GM12878 (cell line): ENCODE measurements at regions not wholly inside any gene's neighbourhood (a gene's known extent, or its start where the extent isn't known, plus 50 kb on each side); places are given as distances from the start of the nearest gene placed in this dataset.

Source experiments
- ATAC-seq: fragments of 200-7000 bp; cut with Tn5 transposase; 3 replicates; pipeline ENCODE4 v1.9.1; 2020; ENCODE audit warnings: mild to moderate bottlenecking, moderate library complexity
- BruUV-seq: library from RNA; stranded (reverse); fragments of 400-500 nt; replicated peaks from 2 replicates; lab custom pipeline; 2021; lab: Mats Ljungman, UMichigan
- CTCF ChIA-PET: fragments of 300-600 bp; sonication (Branson Sonifier 250); formaldehyde crosslinking; extraction: SDS; loops from one replicate; lab custom pipeline; 2021; ENCODE audit warnings: inconsistent platforms; lab: Yijun Ruan, JAX
- POLR2A ChIA-PET: fragments of 350-600 bp; formaldehyde crosslinking; extraction: SDS; loops from one replicate; lab custom pipeline; 2021; ENCODE audit warnings: inconsistent platforms; lab: Charles Lee
- RAD21 ChIA-PET: fragments of 300-600 bp; sonication (Branson Sonifier 250); formaldehyde crosslinking; loops from one replicate; lab custom pipeline; 2023; ENCODE audit warnings: antibody characterized with exemption; ENCODE audit not compliant: unreplicated experiment; lab: Charles Lee
- SMC1A ChIA-PET: fragments of 300-600 bp; sonication (Branson Sonifier 250); formaldehyde crosslinking; loops from one replicate; lab custom pipeline; 2023; ENCODE audit not compliant: unreplicated experiment, uncharacterized antibody; lab: Charles Lee
- DNase-seq: peaks from one replicate; pipeline ENCODE4 v3.0.0-alpha.2; 2011; ENCODE audit warnings: low read depth, low spot score
- FAIRE-seq: peaks from 3 replicates; lab custom pipeline; 2011; peaks lifted over from hg19 to GRCh38; lab: Jason Lieb, UNC
- H2AFZ ChIP-seq: 2 replicates; pipeline ENCODE4 v1.6.0; 2011; ENCODE audit warnings: low read depth, low read length, control low read depth; ENCODE audit not compliant: control insufficient read depth
- H3K27ac ChIP-seq: 2 replicates; pipeline ENCODE4 v1.5.1; 2011; ENCODE audit warnings: control low read depth; ENCODE audit not compliant: control insufficient read depth, insufficient read depth
- H3K27me3 ChIP-seq, 2 experiments: replicated peaks in 1 of 2; 2 replicates each; pipeline versions ENCODE4 v1.6.0 to v1.6.1; 2011; ENCODE audit warnings: low read length in 1 of 2; ENCODE audit not compliant: control insufficient read depth in 2 of 2, insufficient read depth in 2 of 2
- H3K36me3 ChIP-seq, 2 experiments: 2 replicates each; pipeline ENCODE4 v1.5.1; 2011; ENCODE audit warnings: low read length in 1 of 2; ENCODE audit not compliant: control insufficient read depth in 2 of 2, insufficient read depth in 2 of 2
- H3K4me1 ChIP-seq: 2 replicates; pipeline ENCODE4 v1.6.1; 2011; ENCODE audit warnings: mild to moderate bottlenecking, low read length, moderate library complexity, mixed read lengths; ENCODE audit not compliant: control insufficient read depth, insufficient read depth
- H3K4me2 ChIP-seq: 2 replicates; pipeline ENCODE4 v1.6.0; 2011; ENCODE audit warnings: control low read depth; ENCODE audit not compliant: control insufficient read depth, insufficient read depth
- H3K4me3 ChIP-seq: fragments of 200-600 bp; sonication (generic); 2 replicates; pipeline ENCODE4 v1.5.1; 2016
- H3K79me2 ChIP-seq: 2 replicates; pipeline ENCODE4 v1.6.0; 2011; ENCODE audit warnings: low read length; ENCODE audit not compliant: control insufficient read depth, insufficient read depth
- H3K9ac ChIP-seq: 2 replicates; pipeline ENCODE4 v1.8.0; 2011; ENCODE audit warnings: low read length, control low read depth, mixed read lengths; ENCODE audit not compliant: control insufficient read depth, insufficient read depth
- H3K9me3 ChIP-seq: replicated peaks from 3 replicates; pipeline ENCODE4 v1.5.1; 2011; ENCODE audit warnings: mild to moderate bottlenecking, low read length; ENCODE audit not compliant: control insufficient read depth, insufficient read depth
- H4K20me1 ChIP-seq: 2 replicates; pipeline ENCODE4 v1.6.0; 2011; ENCODE audit not compliant: control insufficient read depth, insufficient read depth
- ATF7 ChIP-seq: fragments of 450-650 bp; IDR thresholded peaks from 2 replicates; pipeline ENCODE4 v1.6.1; 2016; ENCODE audit warnings: low read depth, mild to moderate bottlenecking
- CREB1 ChIP-seq: IDR thresholded peaks from 2 replicates; pipeline ENCODE4 v1.6.1; 2012; ENCODE audit warnings: low read depth, mild to moderate bottlenecking, inconsistent platforms
- HDAC2 ChIP-seq: fragments of 200-600 bp; sonication (generic); IDR thresholded peaks from 2 replicates; pipeline ENCODE4 v1.6.1; 2017
- MTA3 ChIP-seq: IDR thresholded peaks from 2 replicates; pipeline ENCODE4 v1.6.1; 2012; ENCODE audit warnings: low read length, inconsistent platforms, borderline replicate concordance
- PML ChIP-seq: IDR thresholded peaks from 2 replicates; pipeline ENCODE4 v1.6.1; 2012; ENCODE audit warnings: low read length, inconsistent platforms
- POLR2AphosphoS5 ChIP-seq: IDR thresholded peaks from 2 replicates; pipeline ENCODE4 v1.6.1; 2011; ENCODE audit warnings: mild to moderate bottlenecking, low read length, inconsistent platforms
- ZSCAN29 ChIP-seq: fragments of 450-650 bp; IDR thresholded peaks from 2 replicates; pipeline ENCODE4 v1.6.1; 2017; ENCODE audit warnings: mild to moderate bottlenecking, moderate library complexity
- WGBS: methylation state at CpG from one replicate; pipeline ENCODE4 v1.1.6; 2016; ENCODE audit warnings: low lambda C conversion rate; ENCODE audit not compliant: insufficient replicate concordance, insufficient coverage; ENCODE audit errors: missing lambda C conversion rate; 5-methylcytosine and 5-hydroxymethylcytosine counted together
- in situ Hi-C: fragments of 300-500 bp; cut with MboI; formaldehyde crosslinking; loops from 9 replicates; pipeline ENCODE4 v1.14.3; 2018; ENCODE audit warnings: mixed read lengths
- intact Hi-C: fragments of 100-400 bp; cut with micrococcal nuclease; formaldehyde crosslinking; loops from one replicate; pipeline ENCODE4 v1.14.2; 2022; ENCODE audit not compliant: unreplicated experiment
- TF ChIP-seq, protein P1 (sequence below): fragments of 450-650 bp; conservative IDR thresholded peaks from 2 replicates; pipeline ENCODE4 v1.6.1; 2017; ENCODE audit warnings: mild to moderate bottlenecking, moderate library complexity
- TF ChIP-seq, protein P2 (sequence below): fragments of 450-650 bp; IDR thresholded peaks from 2 replicates; pipeline ENCODE4 v1.6.1; 2016; ENCODE audit warnings: mild to moderate bottlenecking
- TF ChIP-seq, protein P3 (sequence below): IDR thresholded peaks from 2 replicates; pipeline ENCODE4 v1.6.1; 2012; ENCODE audit warnings: mild to moderate bottlenecking, low read depth, low read length

DNA sequence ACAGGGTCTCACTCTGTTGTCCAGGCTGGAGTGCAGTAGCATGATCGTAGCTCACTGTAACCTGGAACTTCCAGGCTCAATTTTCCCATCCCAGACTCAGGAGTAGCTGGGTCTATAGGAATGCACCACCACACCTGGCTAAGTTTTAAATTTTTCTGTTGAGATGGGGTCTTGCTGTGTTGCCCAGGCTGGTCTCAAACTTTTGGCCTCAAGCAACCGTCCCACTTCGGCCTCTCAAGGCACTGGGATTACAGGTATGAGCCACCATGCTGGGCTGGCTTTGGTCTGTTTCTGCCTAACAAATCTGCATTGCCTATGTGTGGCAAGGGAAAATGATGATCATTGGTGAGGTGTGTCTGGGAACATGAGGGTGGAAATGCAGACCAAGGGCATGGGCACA lies 59.3 kb upstream of the CLMP start (continued):
- TF ChIP-seq, protein P1, sequence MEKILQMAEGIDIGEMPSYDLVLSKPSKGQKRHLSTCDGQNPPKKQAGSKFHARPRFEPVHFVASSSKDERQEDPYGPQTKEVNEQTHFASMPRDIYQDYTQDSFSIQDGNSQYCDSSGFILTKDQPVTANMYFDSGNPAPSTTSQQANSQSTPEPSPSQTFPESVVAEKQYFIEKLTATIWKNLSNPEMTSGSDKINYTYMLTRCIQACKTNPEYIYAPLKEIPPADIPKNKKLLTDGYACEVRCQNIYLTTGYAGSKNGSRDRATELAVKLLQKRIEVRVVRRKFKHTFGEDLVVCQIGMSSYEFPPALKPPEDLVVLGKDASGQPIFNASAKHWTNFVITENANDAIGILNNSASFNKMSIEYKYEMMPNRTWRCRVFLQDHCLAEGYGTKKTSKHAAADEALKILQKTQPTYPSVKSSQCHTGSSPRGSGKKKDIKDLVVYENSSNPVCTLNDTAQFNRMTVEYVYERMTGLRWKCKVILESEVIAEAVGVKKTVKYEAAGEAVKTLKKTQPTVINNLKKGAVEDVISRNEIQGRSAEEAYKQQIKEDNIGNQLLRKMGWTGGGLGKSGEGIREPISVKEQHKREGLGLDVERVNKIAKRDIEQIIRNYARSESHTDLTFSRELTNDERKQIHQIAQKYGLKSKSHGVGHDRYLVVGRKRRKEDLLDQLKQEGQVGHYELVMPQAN, result no peak
- TF ChIP-seq CREB1 (no peak), HDAC2 (no peak), ZSCAN29 (no peak)

DNA sequence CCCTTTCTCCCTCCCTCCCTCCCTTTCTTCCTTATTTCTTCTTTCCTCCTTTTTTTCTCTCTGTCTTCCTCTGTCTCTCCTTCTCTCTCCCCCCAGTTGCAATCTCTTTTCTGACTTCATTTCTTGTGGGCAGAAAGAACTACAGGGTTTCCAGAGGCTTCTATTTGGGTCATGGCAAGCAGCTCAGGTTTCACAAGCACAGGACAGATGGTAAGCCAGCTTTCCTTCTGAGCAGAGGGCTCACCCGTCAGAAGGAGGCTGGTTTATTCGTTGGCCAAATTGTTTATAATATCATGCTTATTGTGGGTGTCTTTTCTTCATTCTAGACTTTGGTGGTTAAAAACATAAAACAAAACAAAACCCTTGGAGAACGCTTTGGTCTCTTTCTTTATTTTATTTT lies 58.9 kb upstream of the CLMP start:
- no peak for ATAC-seq
- no peak for FAIRE-seq
- no peak for TF ChIP-seq POLR2AphosphoS5
- no peak for TF ChIP-seq MTA3
- TF ChIP-seq PML, result no peak
- TF ChIP-seq, protein P2, sequence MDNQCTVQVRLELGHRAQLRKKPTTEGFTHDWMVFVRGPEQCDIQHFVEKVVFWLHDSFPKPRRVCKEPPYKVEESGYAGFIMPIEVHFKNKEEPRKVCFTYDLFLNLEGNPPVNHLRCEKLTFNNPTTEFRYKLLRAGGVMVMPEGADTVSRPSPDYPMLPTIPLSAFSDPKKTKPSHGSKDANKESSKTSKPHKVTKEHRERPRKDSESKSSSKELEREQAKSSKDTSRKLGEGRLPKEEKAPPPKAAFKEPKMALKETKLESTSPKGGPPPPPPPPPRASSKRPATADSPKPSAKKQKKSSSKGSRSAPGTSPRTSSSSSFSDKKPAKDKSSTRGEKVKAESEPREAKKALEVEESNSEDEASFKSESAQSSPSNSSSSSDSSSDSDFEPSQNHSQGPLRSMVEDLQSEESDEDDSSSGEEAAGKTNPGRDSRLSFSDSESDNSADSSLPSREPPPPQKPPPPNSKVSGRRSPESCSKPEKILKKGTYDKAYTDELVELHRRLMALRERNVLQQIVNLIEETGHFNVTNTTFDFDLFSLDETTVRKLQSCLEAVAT, result no peak
- TF ChIP-seq ATF7, result no peak
- TF ChIP-seq, protein P3, sequence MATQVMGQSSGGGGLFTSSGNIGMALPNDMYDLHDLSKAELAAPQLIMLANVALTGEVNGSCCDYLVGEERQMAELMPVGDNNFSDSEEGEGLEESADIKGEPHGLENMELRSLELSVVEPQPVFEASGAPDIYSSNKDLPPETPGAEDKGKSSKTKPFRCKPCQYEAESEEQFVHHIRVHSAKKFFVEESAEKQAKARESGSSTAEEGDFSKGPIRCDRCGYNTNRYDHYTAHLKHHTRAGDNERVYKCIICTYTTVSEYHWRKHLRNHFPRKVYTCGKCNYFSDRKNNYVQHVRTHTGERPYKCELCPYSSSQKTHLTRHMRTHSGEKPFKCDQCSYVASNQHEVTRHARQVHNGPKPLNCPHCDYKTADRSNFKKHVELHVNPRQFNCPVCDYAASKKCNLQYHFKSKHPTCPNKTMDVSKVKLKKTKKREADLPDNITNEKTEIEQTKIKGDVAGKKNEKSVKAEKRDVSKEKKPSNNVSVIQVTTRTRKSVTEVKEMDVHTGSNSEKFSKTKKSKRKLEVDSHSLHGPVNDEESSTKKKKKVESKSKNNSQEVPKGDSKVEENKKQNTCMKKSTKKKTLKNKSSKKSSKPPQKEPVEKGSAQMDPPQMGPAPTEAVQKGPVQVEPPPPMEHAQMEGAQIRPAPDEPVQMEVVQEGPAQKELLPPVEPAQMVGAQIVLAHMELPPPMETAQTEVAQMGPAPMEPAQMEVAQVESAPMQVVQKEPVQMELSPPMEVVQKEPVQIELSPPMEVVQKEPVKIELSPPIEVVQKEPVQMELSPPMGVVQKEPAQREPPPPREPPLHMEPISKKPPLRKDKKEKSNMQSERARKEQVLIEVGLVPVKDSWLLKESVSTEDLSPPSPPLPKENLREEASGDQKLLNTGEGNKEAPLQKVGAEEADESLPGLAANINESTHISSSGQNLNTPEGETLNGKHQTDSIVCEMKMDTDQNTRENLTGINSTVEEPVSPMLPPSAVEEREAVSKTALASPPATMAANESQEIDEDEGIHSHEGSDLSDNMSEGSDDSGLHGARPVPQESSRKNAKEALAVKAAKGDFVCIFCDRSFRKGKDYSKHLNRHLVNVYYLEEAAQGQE, result no peak
- ChIA-PET POLR2A (no interaction called here), RAD21 (no interaction called here), CTCF (interaction anchor here (0.6 kb wide), 1 partner anchor 142 kb away, joined by 3 read pairs; no protein-coding TSS in a partner anchor), SMC1A (no interaction called here)
- H3K36me3 ChIP-seq, result no peaks in the 10 kb centered on the region
- BruUV-seq, result no TSS peak
- 15% methylated on average over 3 of the region's 3 CpGs for WGBS
- H2AFZ ChIP-seq, result no peak overlapping the region
- H3K27ac ChIP-seq, result no peak overlapping the region
- H3K4me2 ChIP-seq, result no peak overlapping the region
- peaks cover 4% of the 10 kb centered on the region for H3K4me1 ChIP-seq
- intact Hi-C loops (no loop called here), in situ Hi-C loops (no loop called here)
- H3K79me2 ChIP-seq, result no peaks in the 10 kb centered on the region
- peaks cover 0 to 2% of the 10 kb centered on the region in 2 experiments; a peak in 2 of 4 replicates for H3K27me3 ChIP-seq
- H4K20me1 ChIP-seq, result no peaks in the 10 kb centered on the region
- H3K9ac ChIP-seq, result no peak overlapping the region
- DNase-seq, result no peak
- H3K4me3 ChIP-seq, result no peak overlapping the region
- H3K9me3 ChIP-seq, result peaks cover 9% of the 10 kb centered on the region; the same call in 2 of the 3 replicates
